ENCODE measurements at regions not wholly inside any gene's neighbourhood (a gene's known extent, or its start where the extent isn't known, plus 50 kb on each side); places are given as distances from the start of the nearest gene placed in this dataset.

GRCh38 chr6:94636780-94637385 is 940.5 kb upstream of the MANEA start:
- Histone ChIP-seq H3K79me2 (ENCODE audit: control insufficient read depth, insufficient read depth, low read length, poor library complexity) (no peaks in the 10 kb centered on the region), H2BK120ac (ENCODE audit: insufficient read depth, low read length, poor library complexity) (no peak overlapping the region), H2BK12ac (ENCODE audit: low read length) (no peak overlapping the region), H3K27me3 (ENCODE audit: insufficient read depth, low read length) (no peaks in the 10 kb centered on the region), H4K91ac (ENCODE audit: low read depth, low read length) (no peak overlapping the region), H2BK5ac (ENCODE audit: low read depth, low read length, poor library complexity) (no peak overlapping the region), H3K14ac (ENCODE audit: low read length) (no peak overlapping the region), H2AK5ac (ENCODE audit: low read length) (no peak overlapping the region), H3K27ac (ENCODE audit: low read depth, low read length) (no peak overlapping the region), H3K4me1 (ENCODE audit: control insufficient read depth in 1 of 2, insufficient read depth in 2 of 2, low read length in 2 of 2) (peaks cover 0 to 3% of the 10 kb centered on the region in 2 experiments), H3K4me3 (ENCODE audit: low read depth, low read length) (no peak overlapping the region), H3K79me1 (ENCODE audit: low read length) (no peaks in the 10 kb centered on the region), H2AFZ (ENCODE audit: insufficient read depth, low read length, poor library complexity) (no peak overlapping the region), H4K12ac (ENCODE audit: low read depth, low read length) (no peak overlapping the region), H3K36me3 (ENCODE audit: control insufficient read depth in 1 of 2, insufficient read depth in 2 of 2, low read length in 2 of 2) (no peaks in the 10 kb centered on the region), H3K4me2 (ENCODE audit: low read length) (peak overlapping the region; percentile 23), H3K4ac (ENCODE audit: low read depth, low read length) (no peak overlapping the region), H3K9me3 (ENCODE audit: insufficient read depth, low read depth, low read length) (no peaks in the 10 kb centered on the region), H3K23ac (ENCODE audit: low read length) (no peak overlapping the region), H3K18ac (ENCODE audit: low read length) (no peak overlapping the region), H3K9ac (ENCODE audit: low read length) (no peak overlapping the region), H4K8ac (ENCODE audit: low read depth, low read length) (no peak overlapping the region)
- WGBS (ENCODE audit: extremely low coverage, insufficient coverage, insufficient read length) = no CpG with 5 or more reads among the region's 4 CpGs
- peak in 1 of 2 donors; percentile 32 for DNase-seq

- no peak overlapping the region for H3K4me3 ChIP-seq (ENCODE audit: low read depth, low read length)
These were observed 953.7 kb upstream of the MANEA start for GRCh38 chr6:94623586-94623985.

GRCh38 chr6:94622783-94623182 is 954.6 kb upstream of the MANEA start:
- Histone ChIP-seq H3K4ac (ENCODE audit: low read depth, low read length) (no peak overlapping the region), H4K8ac (ENCODE audit: low read depth, low read length) (no peak overlapping the region), H3K9ac (ENCODE audit: low read length) (no peak overlapping the region), H3K4me1 (ENCODE audit: control insufficient read depth in 1 of 2, insufficient read depth in 2 of 2, low read length in 2 of 2) (no peaks in the 10 kb centered on the region), H2BK12ac (ENCODE audit: low read length) (no peak overlapping the region), H3K18ac (ENCODE audit: low read length) (no peak overlapping the region), H3K27me3 (ENCODE audit: insufficient read depth, low read length) (no peaks in the 10 kb centered on the region), H3K36me3 (ENCODE audit: control insufficient read depth in 1 of 2, insufficient read depth in 2 of 2, low read length in 2 of 2) (no peaks in the 10 kb centered on the region), H2BK120ac (ENCODE audit: insufficient read depth, low read length, poor library complexity) (no peak overlapping the region), H3K79me1 (ENCODE audit: low read length) (no peaks in the 10 kb centered on the region), H3K23ac (ENCODE audit: low read length) (no peak overlapping the region), H3K27ac (ENCODE audit: low read depth, low read length) (no peak overlapping the region), H3K9me3 (ENCODE audit: insufficient read depth, low read depth, low read length) (no peaks in the 10 kb centered on the region), H4K12ac (ENCODE audit: low read depth, low read length) (no peak overlapping the region), H3K79me2 (ENCODE audit: control insufficient read depth, insufficient read depth, low read length, poor library complexity) (no peaks in the 10 kb centered on the region), H3K4me3 (ENCODE audit: low read depth, low read length) (no peak overlapping the region), H3K4me2 (ENCODE audit: low read length) (no peak overlapping the region), H2AK5ac (ENCODE audit: low read length) (no peak overlapping the region), H2AFZ (ENCODE audit: insufficient read depth, low read length, poor library complexity) (no peak overlapping the region), H3K14ac (ENCODE audit: low read length) (no peak overlapping the region), H4K91ac (ENCODE audit: low read depth, low read length) (no peak overlapping the region), H2BK5ac (ENCODE audit: low read depth, low read length, poor library complexity) (no peak overlapping the region)
- no peak for DNase-seq

More at GRCh38 chr6:94623586-94623985, 953.7 kb upstream of the MANEA start:
- Histone ChIP-seq H4K8ac (ENCODE audit: low read depth, low read length) (no peak overlapping the region), H2BK120ac (ENCODE audit: insufficient read depth, low read length, poor library complexity) (no peak overlapping the region), H3K14ac (ENCODE audit: low read length) (no peak overlapping the region), H4K91ac (ENCODE audit: low read depth, low read length) (no peak overlapping the region), H3K4me1 (ENCODE audit: control insufficient read depth in 1 of 2, insufficient read depth in 2 of 2, low read length in 2 of 2) (no peaks in the 10 kb centered on the region), H3K79me2 (ENCODE audit: control insufficient read depth, insufficient read depth, low read length, poor library complexity) (no peaks in the 10 kb centered on the region), H3K36me3 (ENCODE audit: control insufficient read depth in 1 of 2, insufficient read depth in 2 of 2, low read length in 2 of 2) (no peaks in the 10 kb centered on the region), H3K4me2 (ENCODE audit: low read length) (no peak overlapping the region), H3K9me3 (ENCODE audit: insufficient read depth, low read depth, low read length) (no peaks in the 10 kb centered on the region), H2BK12ac (ENCODE audit: low read length) (no peak overlapping the region), H3K9ac (ENCODE audit: low read length) (no peak overlapping the region), H3K4ac (ENCODE audit: low read depth, low read length) (no peak overlapping the region), H2AFZ (ENCODE audit: insufficient read depth, low read length, poor library complexity) (no peak overlapping the region), H3K18ac (ENCODE audit: low read length) (no peak overlapping the region), H3K79me1 (ENCODE audit: low read length) (no peaks in the 10 kb centered on the region), H3K27me3 (ENCODE audit: insufficient read depth, low read length) (no peaks in the 10 kb centered on the region), H2AK5ac (ENCODE audit: low read length) (no peak overlapping the region), H4K12ac (ENCODE audit: low read depth, low read length) (no peak overlapping the region), H3K27ac (ENCODE audit: low read depth, low read length) (no peak overlapping the region), H2BK5ac (ENCODE audit: low read depth, low read length, poor library complexity) (no peak overlapping the region), H3K23ac (ENCODE audit: low read length) (no peak overlapping the region)
- no peak for DNase-seq

- Histone ChIP-seq H3K36me3 (ENCODE audit: control insufficient read depth in 1 of 2, insufficient read depth in 2 of 2, low read length in 2 of 2) (no peaks in the 10 kb centered on the region), H3K4ac (ENCODE audit: low read depth, low read length) (no peak overlapping the region), H3K9me3 (ENCODE audit: insufficient read depth, low read depth, low read length) (peaks cover 2% of the 10 kb centered on the region), H3K18ac (ENCODE audit: low read length) (no peak overlapping the region), H2BK12ac (ENCODE audit: low read length) (no peak overlapping the region), H4K91ac (ENCODE audit: low read depth, low read length) (no peak overlapping the region), H4K12ac (ENCODE audit: low read depth, low read length) (no peak overlapping the region), H3K79me2 (ENCODE audit: control insufficient read depth, insufficient read depth, low read length, poor library complexity) (no peaks in the 10 kb centered on the region), H3K14ac (ENCODE audit: low read length) (no peak overlapping the region), H2AK5ac (ENCODE audit: low read length) (no peak overlapping the region), H3K27me3 (ENCODE audit: insufficient read depth, low read length) (no peaks in the 10 kb centered on the region), H3K79me1 (ENCODE audit: low read length) (no peaks in the 10 kb centered on the region), H3K27ac (ENCODE audit: low read depth, low read length) (no peak overlapping the region), H3K4me1 (ENCODE audit: control insufficient read depth in 1 of 2, insufficient read depth in 2 of 2, low read length in 2 of 2) (no peaks in the 10 kb centered on the region), H3K4me2 (ENCODE audit: low read length) (no peak overlapping the region), H2AFZ (ENCODE audit: insufficient read depth, low read length, poor library complexity) (no peak overlapping the region), H3K4me3 (ENCODE audit: low read depth, low read length) (no peak overlapping the region), H4K8ac (ENCODE audit: low read depth, low read length) (no peak overlapping the region), H3K9ac (ENCODE audit: low read length) (no peak overlapping the region), H2BK5ac (ENCODE audit: low read depth, low read length, poor library complexity) (no peak overlapping the region), H3K23ac (ENCODE audit: low read length) (no peak overlapping the region), H2BK120ac (ENCODE audit: insufficient read depth, low read length, poor library complexity) (no peak overlapping the region)
- no CpG with 5 or more reads among the region's 1 CpG for WGBS (ENCODE audit: extremely low coverage, insufficient coverage, insufficient read length)
- DNase-seq = no peak
These were observed 976.7 kb upstream of the MANEA start for GRCh38 chr6:94600636-94601035.

All from trophoblast cell (in vitro differentiated cells and primary cell).